DND-41 (cell line): ENCODE measurements at regions not wholly inside any gene's neighbourhood (a gene's known extent, or its start where the extent isn't known, plus 50 kb on each side); places are given as distances from the start of the nearest gene placed in this dataset.

Source experiments
- CTCF ChIP-seq: IDR thresholded peaks from 2 replicates; pipeline ENCODE4 v1.5.1; 2012; ENCODE audit warnings: borderline replicate concordance, low read length, moderate library complexity, mild to moderate bottlenecking; ENCODE audit not compliant: poor library complexity, severe bottlenecking; ENCODE audit errors: extremely low read depth
- EZH2 ChIP-seq: IDR thresholded peaks from 3 replicates; pipeline ENCODE4 v1.6.1; 2012; ENCODE audit warnings: borderline replicate concordance, low read depth, mild to moderate bottlenecking, moderate library complexity, low read length, inconsistent platforms; ENCODE audit not compliant: severe bottlenecking

- no peak for TF ChIP-seq EZH2
- TF ChIP-seq CTCF = no peak
Observed at GRCh38 chr4:114108869-114109268, 129.4 kb upstream of the ARSJ start.
